ENCODE measurements at regions not wholly inside any gene's neighbourhood (a gene's known extent, or its start where the extent isn't known, plus 50 kb on each side); places are given as distances from the start of the nearest gene placed in this dataset.

- H3K27ac Mint-ChIP-seq: no peak overlapping the region
- H3K9me3 Mint-ChIP-seq: peaks cover 6% of the 10 kb centered on the region
- H3K4me1 Mint-ChIP-seq: peaks cover 4% of the 10 kb centered on the region
- TF ChIP-seq, protein P1, sequence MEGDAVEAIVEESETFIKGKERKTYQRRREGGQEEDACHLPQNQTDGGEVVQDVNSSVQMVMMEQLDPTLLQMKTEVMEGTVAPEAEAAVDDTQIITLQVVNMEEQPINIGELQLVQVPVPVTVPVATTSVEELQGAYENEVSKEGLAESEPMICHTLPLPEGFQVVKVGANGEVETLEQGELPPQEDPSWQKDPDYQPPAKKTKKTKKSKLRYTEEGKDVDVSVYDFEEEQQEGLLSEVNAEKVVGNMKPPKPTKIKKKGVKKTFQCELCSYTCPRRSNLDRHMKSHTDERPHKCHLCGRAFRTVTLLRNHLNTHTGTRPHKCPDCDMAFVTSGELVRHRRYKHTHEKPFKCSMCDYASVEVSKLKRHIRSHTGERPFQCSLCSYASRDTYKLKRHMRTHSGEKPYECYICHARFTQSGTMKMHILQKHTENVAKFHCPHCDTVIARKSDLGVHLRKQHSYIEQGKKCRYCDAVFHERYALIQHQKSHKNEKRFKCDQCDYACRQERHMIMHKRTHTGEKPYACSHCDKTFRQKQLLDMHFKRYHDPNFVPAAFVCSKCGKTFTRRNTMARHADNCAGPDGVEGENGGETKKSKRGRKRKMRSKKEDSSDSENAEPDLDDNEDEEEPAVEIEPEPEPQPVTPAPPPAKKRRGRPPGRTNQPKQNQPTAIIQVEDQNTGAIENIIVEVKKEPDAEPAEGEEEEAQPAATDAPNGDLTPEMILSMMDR (IDR thresholded peaks at IDR 0.05; ENCODE audit: unreplicated experiment in 3 of 3): no peak
- no peak overlapping the region for H3K4me3 Mint-ChIP-seq
- H3K27me3 Mint-ChIP-seq (ENCODE audit: low read depth): no peaks in the 10 kb centered on the region
- no peaks in the 10 kb centered on the region for H3K36me3 Mint-ChIP-seq (ENCODE audit: low read depth)
These were observed 72.8 kb upstream of the MC4R start for GRCh38 chr18:60445341-60445740.

GRCh38 chr18:60446821-60447220, 74.2 kb upstream of the MC4R start:
- Mint-ChIP-seq H3K27ac (no peak overlapping the region), H3K27me3 (ENCODE audit: low read depth) (no peaks in the 10 kb centered on the region), H3K4me1 (peaks cover 5% of the 10 kb centered on the region), H3K36me3 (ENCODE audit: low read depth) (no peaks in the 10 kb centered on the region), H3K9me3 (peaks cover 6% of the 10 kb centered on the region), H3K4me3 (no peak overlapping the region)
- TF ChIP-seq, protein P1 (IDR thresholded peaks at IDR 0.05; ENCODE audit: unreplicated experiment in 3 of 3): no peak

- Mint-ChIP-seq H3K4me3 (no peak overlapping the region), H3K9me3 (peaks cover 3% of the 10 kb centered on the region), H3K27me3 (ENCODE audit: low read depth) (no peaks in the 10 kb centered on the region), H3K27ac (no peak overlapping the region), H3K4me1 (peaks cover 5% of the 10 kb centered on the region), H3K36me3 (ENCODE audit: low read depth) (no peaks in the 10 kb centered on the region)
- TF ChIP-seq, protein P1 (IDR thresholded peaks at IDR 0.05; ENCODE audit: unreplicated experiment in 3 of 3): no peak
These were observed 76.1 kb upstream of the MC4R start for GRCh38 chr18:60448487-60449267.

DNA sequence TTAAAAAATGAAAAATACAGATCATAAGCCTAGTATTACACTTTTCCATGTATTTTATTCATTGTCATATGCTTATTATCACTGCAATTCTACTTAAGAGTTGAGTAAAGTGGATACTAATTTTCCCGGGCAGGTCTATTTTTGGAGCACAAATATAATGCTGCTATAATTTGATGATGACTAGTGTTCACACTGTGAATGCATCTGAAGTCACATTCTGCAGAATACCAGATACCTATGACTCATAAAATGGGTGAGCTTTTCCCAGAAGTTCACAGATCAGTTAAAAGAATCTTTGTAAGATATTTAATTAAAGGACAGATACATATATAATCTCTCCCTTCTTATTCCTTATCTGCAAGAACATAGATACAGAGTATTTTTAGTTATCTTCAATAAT, 79.8 kb upstream of the MC4R start:
- Mint-ChIP-seq H3K27me3 (ENCODE audit: low read depth) (no peaks in the 10 kb centered on the region), H3K4me1 (peaks cover 5% of the 10 kb centered on the region), H3K4me3 (no peak overlapping the region), H3K27ac (no peak overlapping the region), H3K9me3 (peaks cover 7% of the 10 kb centered on the region), H3K36me3 (ENCODE audit: low read depth) (no peaks in the 10 kb centered on the region)
- TF ChIP-seq, protein P1 (IDR thresholded peaks at IDR 0.05; ENCODE audit: unreplicated experiment in 3 of 3): no peak

GRCh38 chr18:60466677-60467076, 94.1 kb upstream of the MC4R start:
- H3K36me3 Mint-ChIP-seq (ENCODE audit: low read depth): no peaks in the 10 kb centered on the region
- no peaks in the 10 kb centered on the region for H3K9me3 Mint-ChIP-seq

More at GRCh38 chr18:60466677-60467076, 94.1 kb upstream of the MC4R start:
- H3K4me1 Mint-ChIP-seq: no peaks in the 10 kb centered on the region
- no peak overlapping the region for H3K4me3 Mint-ChIP-seq
- no peak overlapping the region for H3K27ac Mint-ChIP-seq
- no peaks in the 10 kb centered on the region for H3K27me3 Mint-ChIP-seq (ENCODE audit: low read depth)
- TF ChIP-seq, protein P1 (IDR thresholded peaks at IDR 0.05; ENCODE audit: unreplicated experiment in 3 of 3): no peak

Measured in nephron (organoid).